ENCODE measurements at regions not wholly inside any gene's neighbourhood (a gene's known extent, or its start where the extent isn't known, plus 50 kb on each side); places are given as distances from the start of the nearest gene placed in this dataset.

GRCh38 chr5:143740956-143741355 lies 71.0 kb upstream of the HMHB1 start:
- DNase-seq (ENCODE audit: low spot score): no peak
- no peak for TF ChIP-seq CTCF (IDR thresholded peaks at IDR 0.05; ENCODE audit: extremely low read depth, missing control alignments)

GRCh38 chr5:143739746-143740145 lies 72.2 kb upstream of the HMHB1 start:
- DNase-seq (ENCODE audit: low spot score): no peak
- no peak for TF ChIP-seq CTCF (IDR thresholded peaks at IDR 0.05; ENCODE audit: extremely low read depth, missing control alignments)

- DNase-seq (ENCODE audit: low spot score): no peak
- no peak for TF ChIP-seq CTCF (IDR thresholded peaks at IDR 0.05; ENCODE audit: extremely low read depth, missing control alignments)
Measured at GRCh38 chr5:143738417-143739401, 73.3 kb upstream of the HMHB1 start.

- DNase-seq (ENCODE audit: low spot score): no peak
- no peak for TF ChIP-seq CTCF (IDR thresholded peaks at IDR 0.05; ENCODE audit: extremely low read depth, missing control alignments)
Measured at GRCh38 chr5:143737062-143737461, 74.9 kb upstream of the HMHB1 start.

GRCh38 chr5:143734456-143734780 lies 77.5 kb upstream of the HMHB1 start:
- no peak for DNase-seq (ENCODE audit: low spot score)
- no peak for TF ChIP-seq CTCF (IDR thresholded peaks at IDR 0.05; ENCODE audit: extremely low read depth, missing control alignments)

GRCh38 chr5:143733665-143734455 lies 78.1 kb upstream of the HMHB1 start:
- DNase-seq (ENCODE audit: low spot score): no peak
- no peak for TF ChIP-seq CTCF (IDR thresholded peaks at IDR 0.05; ENCODE audit: extremely low read depth, missing control alignments)

GRCh38 chr5:143732402-143732801 lies 79.6 kb upstream of the HMHB1 start:
- TF ChIP-seq CTCF (IDR thresholded peaks at IDR 0.05; ENCODE audit: extremely low read depth, missing control alignments): no peak

More at GRCh38 chr5:143732402-143732801, 79.6 kb upstream of the HMHB1 start:
- DNase-seq (ENCODE audit: low spot score): no peak

Data from GM20000 (cell line).